Sigmoid colon (tissue), 6 donors: ENCODE measurements at regions not wholly inside any gene's neighbourhood (a gene's known extent, or its start where the extent isn't known, plus 50 kb on each side); places are given as distances from the start of the nearest gene placed in this dataset.
"Not testable (repeated sequence)": the region's sequence is repeated elsewhere in the genome, so short reads cannot be mapped to it uniquely, and the experiment has no call there.

Experiments used
- DNase-seq: peaks from one replicate; pipeline ENCODE4 v3.0.0-alpha.2; 2019
- H3K27ac ChIP-seq, 4 donors: fragments of 200-600 bp; sonication (generic); one replicate each; pipeline ENCODE4 v1.5.1; 2016 to 2019; ENCODE audit warnings: mild to moderate bottlenecking in 1 of 4
- H3K27me3 ChIP-seq, 3 donors: fragments of 200-600 bp; sonication (generic); one replicate each; pipeline ENCODE4 v1.5.1; 2019; ENCODE audit warnings: mild to moderate bottlenecking in 1 of 3
- H3K36me3 ChIP-seq, 4 donors: fragments of 200-600 bp; sonication (generic); one replicate each; pipeline ENCODE4 v1.5.1; 2016 to 2019
- H3K4me1 ChIP-seq, 4 donors: fragments of 200-600 bp; sonication (generic); one replicate each; pipeline ENCODE4 v1.5.1; 2017 to 2019
- H3K4me3 ChIP-seq, 4 donors: fragments of 200-600 bp; sonication (generic); one replicate each; pipeline ENCODE4 v1.5.1; 2017 to 2019; ENCODE audit warnings: mild to moderate bottlenecking in 2 of 4, moderate library complexity in 1 of 4
- H3K9me3 ChIP-seq, 4 donors: fragments of 200-600 bp in 3 of 4; sonication (generic) in 3 of 4; one replicate each; pipeline versions ENCODE4 v1.5.1 to v1.6.1; 2013 to 2019
- EP300 ChIP-seq, 4 donors: sonication (generic); formaldehyde crosslinking; IDR thresholded peaks; one replicate each; pipeline ENCODE4 v1.6.1; 2017; ENCODE audit warnings: antibody characterized with exemption in 4 of 4
- POLR2A ChIP-seq, 2 donors: fragments of 450-650 bp; IDR thresholded peaks; one replicate each; pipeline ENCODE4 v1.6.1; 2016; ENCODE audit warnings: antibody characterized with exemption in 2 of 2, mild to moderate bottlenecking in 2 of 2, moderate library complexity in 2 of 2
- POLR2AphosphoS5 ChIP-seq, 4 donors: sonication (generic); formaldehyde crosslinking; IDR thresholded peaks; one replicate each; pipeline ENCODE4 v1.6.1; 2017; ENCODE audit warnings: antibody characterized with exemption in 4 of 4
- WGBS, 2 donors: extraction: QIAGEN DNeasy Blood & Tissue Kit; methylation state at CpG; one replicate each; pipeline ENCODE4 v1.1.7; 2013; 5-methylcytosine and 5-hydroxymethylcytosine counted together
- intact Hi-C: fragments of 100-400 bp; cut with DNase I; formaldehyde crosslinking; loops from one replicate; pipeline ENCODE4 v1.15.1; 2023
- TF ChIP-seq, protein P1 (sequence below), 4 experiments: fragments of 450-650 bp in 3 of 4; fragments of 200-600 bp in 1 of 4; IDR thresholded peaks; one replicate each; pipeline ENCODE4 v1.5.1; 2016 to 2019; ENCODE audit warnings: antibody characterized with exemption in 4 of 4, mild to moderate bottlenecking in 3 of 4, moderate library complexity in 2 of 4
- donor health status: healthy with polysubstance abuse.
- donor health status: healthy.

DNA sequence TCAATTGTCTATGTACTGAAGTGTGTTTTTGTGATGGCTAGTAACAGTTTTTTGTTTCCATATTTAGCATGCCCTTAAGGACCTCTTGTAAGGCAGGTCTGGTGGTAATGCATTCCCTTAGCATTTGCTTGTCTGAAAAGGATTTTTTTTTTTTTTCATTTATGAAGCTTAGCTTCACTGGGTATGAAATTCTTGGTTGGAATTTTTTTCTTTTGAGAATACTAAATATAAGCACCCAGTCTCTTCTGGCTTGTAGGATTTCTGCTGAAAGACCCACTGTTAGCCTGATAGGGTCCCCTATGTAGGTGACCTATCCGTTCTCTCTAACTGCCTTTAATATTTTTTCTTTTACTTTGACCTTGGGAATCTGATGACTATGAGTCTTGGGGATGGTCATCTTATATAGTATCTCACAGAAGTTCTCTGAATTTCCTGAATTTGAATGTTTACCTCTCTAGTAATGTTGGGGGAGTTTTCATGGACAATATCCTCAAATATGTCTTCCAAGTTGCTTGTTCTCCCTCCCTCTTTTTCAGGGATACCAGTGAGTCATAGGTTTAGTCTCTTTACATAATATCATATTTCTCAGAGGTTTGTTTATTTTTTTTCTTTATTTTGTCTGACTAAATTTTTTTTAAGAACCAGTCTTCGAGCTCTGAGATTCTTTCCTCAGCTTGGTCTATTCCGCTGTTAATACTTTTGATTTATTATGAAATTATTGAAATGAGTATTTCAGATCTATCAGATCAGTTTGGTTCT is 157.1 kb upstream of the PGRMC2 start:
- no peaks in the 10 kb centered on the region for H3K27me3 ChIP-seq
- intact Hi-C loops = no loop called here
- TF ChIP-seq POLR2A (IDR thresholded peaks at IDR 0.05) = no peak
- TF ChIP-seq, protein P1, sequence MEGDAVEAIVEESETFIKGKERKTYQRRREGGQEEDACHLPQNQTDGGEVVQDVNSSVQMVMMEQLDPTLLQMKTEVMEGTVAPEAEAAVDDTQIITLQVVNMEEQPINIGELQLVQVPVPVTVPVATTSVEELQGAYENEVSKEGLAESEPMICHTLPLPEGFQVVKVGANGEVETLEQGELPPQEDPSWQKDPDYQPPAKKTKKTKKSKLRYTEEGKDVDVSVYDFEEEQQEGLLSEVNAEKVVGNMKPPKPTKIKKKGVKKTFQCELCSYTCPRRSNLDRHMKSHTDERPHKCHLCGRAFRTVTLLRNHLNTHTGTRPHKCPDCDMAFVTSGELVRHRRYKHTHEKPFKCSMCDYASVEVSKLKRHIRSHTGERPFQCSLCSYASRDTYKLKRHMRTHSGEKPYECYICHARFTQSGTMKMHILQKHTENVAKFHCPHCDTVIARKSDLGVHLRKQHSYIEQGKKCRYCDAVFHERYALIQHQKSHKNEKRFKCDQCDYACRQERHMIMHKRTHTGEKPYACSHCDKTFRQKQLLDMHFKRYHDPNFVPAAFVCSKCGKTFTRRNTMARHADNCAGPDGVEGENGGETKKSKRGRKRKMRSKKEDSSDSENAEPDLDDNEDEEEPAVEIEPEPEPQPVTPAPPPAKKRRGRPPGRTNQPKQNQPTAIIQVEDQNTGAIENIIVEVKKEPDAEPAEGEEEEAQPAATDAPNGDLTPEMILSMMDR (IDR thresholded peaks at IDR 0.05) = no peak
- TF ChIP-seq POLR2AphosphoS5 (IDR thresholded peaks at IDR 0.05) = no peak
- no peak for TF ChIP-seq EP300 (IDR thresholded peaks at IDR 0.05)
- no peaks in the 10 kb centered on the region for H3K36me3 ChIP-seq
- H3K9me3 ChIP-seq = peaks cover 0 to 8% (median 1%) of the 10 kb centered on the region in 4 donors
- WGBS, 2 donors = 96 to 99% methylated on average over 3 of the region's 3 CpGs
- no peak overlapping the region for H3K27ac ChIP-seq
- no peak for DNase-seq
- H3K4me1 ChIP-seq = peaks cover 0 to 4% (median under 1%) of the 10 kb centered on the region in 4 donors
- no peak overlapping the region for H3K4me3 ChIP-seq

DNA sequence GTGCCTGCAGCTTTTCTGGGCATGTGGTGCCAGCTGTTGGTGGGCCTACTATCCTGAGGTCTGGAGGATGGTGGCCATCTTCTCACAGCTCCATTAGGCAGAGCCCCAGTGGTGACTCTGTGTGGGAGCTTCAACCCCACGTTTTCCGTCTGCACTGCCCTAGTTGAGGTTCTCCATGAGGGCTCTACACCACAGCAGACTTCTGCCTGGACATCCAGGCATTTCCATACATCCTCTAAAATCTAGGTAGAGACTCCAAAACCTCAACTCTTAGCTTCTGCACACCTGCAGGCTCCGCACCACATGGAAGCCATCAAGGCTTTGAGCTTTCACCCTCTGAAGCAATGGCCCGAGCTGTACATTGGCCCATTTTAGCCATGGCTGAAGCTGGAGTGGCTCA is 153.3 kb upstream of the PGRMC2 start:
- DNase-seq = no peak
- TF ChIP-seq, protein P1 (IDR thresholded peaks at IDR 0.05) = no peak
- no peak for TF ChIP-seq POLR2A (IDR thresholded peaks at IDR 0.05)
- no peak for TF ChIP-seq POLR2AphosphoS5 (IDR thresholded peaks at IDR 0.05)
- TF ChIP-seq EP300 (IDR thresholded peaks at IDR 0.05) = no peak
- 82 to 88% methylated on average over 4 of the region's 4 CpGs for WGBS, 2 donors
- no peaks in the 10 kb centered on the region for H3K4me1 ChIP-seq
- no peak overlapping the region for H3K4me3 ChIP-seq
- intact Hi-C loops = no loop called here
- peaks cover 0 to 8% (median 3%) of the 10 kb centered on the region in 4 donors for H3K9me3 ChIP-seq
- H3K27ac ChIP-seq = no peak overlapping the region
- no peaks in the 10 kb centered on the region for H3K27me3 ChIP-seq
- H3K36me3 ChIP-seq = no peaks in the 10 kb centered on the region

DNA sequence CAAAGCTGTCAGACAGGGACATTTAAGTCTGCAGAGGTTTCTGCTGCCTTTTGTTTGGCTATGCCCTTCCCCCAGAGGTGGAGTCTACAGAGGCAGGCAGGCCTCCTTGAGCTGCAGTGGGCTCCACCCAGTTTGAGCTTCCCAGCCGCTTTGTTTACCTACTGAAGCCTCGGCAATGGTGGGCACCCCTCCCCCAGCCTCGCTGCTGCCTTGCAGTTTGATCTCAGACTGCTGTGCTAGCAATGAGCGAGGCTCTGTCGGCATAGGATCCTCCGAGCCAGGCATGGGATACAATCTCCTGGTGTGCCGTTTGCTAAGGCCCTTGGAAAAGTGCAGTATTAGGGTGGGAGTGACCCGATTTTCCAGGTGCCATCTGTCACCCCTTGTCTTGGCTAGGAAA is 149.4 kb upstream of the PGRMC2 start:
- H3K27ac ChIP-seq, DNase-seq, intact Hi-C loops, H3K4me3 ChIP-seq, H3K27me3 ChIP-seq, H3K4me1 ChIP-seq, H3K9me3 ChIP-seq, H3K36me3 ChIP-seq: not testable (repeated sequence)
- 93 to 94% methylated on average over 8 of the region's 8 CpGs for WGBS, 2 donors

DNA sequence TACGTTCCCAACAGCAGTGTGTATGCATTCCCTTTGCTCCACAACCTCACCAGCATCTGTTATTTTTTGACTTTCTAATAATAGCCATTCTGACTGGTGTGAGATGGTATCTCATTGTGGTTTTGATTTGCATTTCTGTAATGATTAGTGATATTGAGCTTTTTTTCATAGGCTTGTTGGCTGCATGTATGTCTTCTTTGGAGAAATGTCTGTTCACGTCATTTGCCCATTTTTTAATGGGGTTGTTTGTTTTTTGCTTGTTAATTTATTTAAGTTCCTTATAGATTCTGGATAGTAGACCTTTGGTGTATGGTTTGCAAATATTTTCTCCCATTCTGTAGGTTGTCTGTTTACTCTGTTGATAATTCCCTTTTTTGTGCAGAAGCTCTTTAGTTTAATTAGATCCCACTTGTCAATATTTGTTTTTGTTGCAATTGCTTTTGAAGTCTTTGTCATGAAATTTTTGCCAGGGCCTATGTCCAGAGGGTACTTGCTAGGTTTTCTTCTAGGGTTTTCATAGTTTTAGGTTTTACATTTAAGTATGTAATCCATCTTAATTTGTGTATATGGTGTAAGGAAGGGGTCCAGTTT is 141.5 kb upstream of the PGRMC2 start:
- H3K4me3 ChIP-seq, DNase-seq, H3K4me1 ChIP-seq, H3K9me3 ChIP-seq, H3K27me3 ChIP-seq, H3K36me3 ChIP-seq, H3K27ac ChIP-seq, intact Hi-C loops: not testable (repeated sequence)
- WGBS, 2 donors = 90 to 95% methylated on average over 2 of the region's 2 CpGs

DNA sequence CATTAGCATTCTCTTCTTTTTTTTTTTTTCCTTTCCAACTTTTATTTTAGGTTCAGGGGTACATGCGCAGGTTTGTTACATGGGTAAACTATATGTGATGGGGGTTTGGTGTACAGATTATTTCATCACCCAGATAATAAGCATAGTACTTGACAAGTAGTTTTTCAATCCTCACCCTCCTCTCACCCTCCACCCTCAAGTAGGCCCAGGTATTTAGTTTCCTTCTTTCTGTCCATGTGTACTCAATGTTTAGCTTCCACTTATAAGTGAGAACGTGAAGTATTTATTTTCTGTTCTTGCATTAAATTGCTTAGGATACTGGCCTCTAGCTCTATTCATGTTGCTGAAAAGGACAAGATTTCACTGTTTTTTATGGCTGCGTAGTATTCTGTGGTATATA is 140.8 kb upstream of the PGRMC2 start:
- WGBS, 2 donors = 96% methylated on average over 3 of the region's 3 CpGs
- no peak overlapping the region for H3K27ac ChIP-seq

More for the DNA sequence above, 140.8 kb upstream of the PGRMC2 start:
- Histone ChIP-seq H3K4me1 (peaks cover 0 to 13% (median 8%) of the 10 kb centered on the region in 4 donors), H3K4me3 (no peak overlapping the region), H3K36me3 (no peaks in the 10 kb centered on the region), H3K9me3 (no peaks in the 10 kb centered on the region), H3K27me3 (no peaks in the 10 kb centered on the region)
- no peak for TF ChIP-seq POLR2AphosphoS5 (IDR thresholded peaks at IDR 0.05)
- TF ChIP-seq EP300 (IDR thresholded peaks at IDR 0.05) = no peak
- TF ChIP-seq POLR2A (IDR thresholded peaks at IDR 0.05) = no peak
- TF ChIP-seq, protein P1 (IDR thresholded peaks at IDR 0.05) = no peak
- DNase-seq = no peak
- intact Hi-C loops = no loop called here
